ENCODE measurements at regions not wholly inside any gene's neighbourhood (a gene's known extent, or its start where the extent isn't known, plus 50 kb on each side); places are given as distances from the start of the nearest gene placed in this dataset.
A peak's percentile ranks its signal among the peaks of the same experiment; 100 is the strongest.

DNA sequence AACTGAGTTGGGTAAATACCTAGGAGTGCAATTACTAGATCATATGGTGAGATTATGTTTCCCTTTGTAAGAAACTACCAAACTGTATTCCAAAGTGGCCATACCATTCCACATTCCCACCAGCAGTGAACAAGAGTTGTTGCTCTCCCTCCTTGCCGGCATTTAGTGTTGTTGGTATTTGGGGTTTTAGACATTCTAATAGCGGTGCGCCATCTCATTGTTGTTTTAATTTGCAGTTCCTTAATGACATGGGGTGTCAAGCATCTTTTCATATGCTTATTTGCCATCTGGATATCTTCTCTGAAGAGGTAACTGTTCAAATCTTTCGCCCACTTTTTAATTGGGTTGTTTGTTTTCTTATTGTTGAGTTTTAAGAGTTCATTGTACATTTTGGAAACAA lies 164.2 kb upstream of the LHX1 start:
- Histone ChIP-seq H3K9me3 (ENCODE audit: insufficient read depth, low read depth, low read length) (no peaks in the 10 kb centered on the region), H3K36me3 (ENCODE audit: insufficient read depth, low read depth, low read length) (no peaks in the 10 kb centered on the region), H3K4me3 (ENCODE audit: low read length) (peak overlapping the region; percentile 24), H3K9ac (ENCODE audit: low read depth, low read length) (no peak overlapping the region), H3K4me1 (ENCODE audit: insufficient read depth, low read length) (peaks cover 28% of the 10 kb centered on the region), H3K27me3 (ENCODE audit: insufficient read depth, low read length) (peaks cover 7% of the 10 kb centered on the region), H3K27ac (ENCODE audit: low read length) (no peak overlapping the region)

DNA sequence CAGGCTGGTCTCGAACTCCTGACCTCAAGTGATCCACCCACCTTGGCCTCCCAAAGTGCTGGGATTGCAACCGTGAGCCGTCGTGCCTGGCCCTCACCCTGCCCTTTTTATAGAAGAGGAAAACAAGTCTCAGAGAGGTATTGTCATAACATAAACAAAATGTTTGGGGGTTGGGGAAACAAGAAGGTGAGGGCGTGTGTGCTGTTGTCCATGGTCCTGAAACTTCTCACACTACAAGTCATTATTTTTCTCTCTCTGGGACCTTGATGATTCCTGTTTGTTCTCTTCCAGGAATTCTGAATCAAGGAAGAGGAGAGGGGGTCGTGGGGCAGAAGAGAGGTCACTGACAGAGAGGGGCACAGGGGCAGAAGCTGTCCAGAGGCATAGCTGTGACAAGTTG lies 160.2 kb upstream of the LHX1 start:
- Histone ChIP-seq H3K9me3 (ENCODE audit: insufficient read depth, low read depth, low read length) (no peaks in the 10 kb centered on the region), H3K27ac (ENCODE audit: low read length) (no peak overlapping the region), H3K27me3 (ENCODE audit: insufficient read depth, low read length) (peaks cover 12% of the 10 kb centered on the region), H3K4me1 (ENCODE audit: insufficient read depth, low read length) (peaks cover 24% of the 10 kb centered on the region), H3K9ac (ENCODE audit: low read depth, low read length) (no peak overlapping the region), H3K36me3 (ENCODE audit: insufficient read depth, low read depth, low read length) (no peaks in the 10 kb centered on the region), H3K4me3 (ENCODE audit: low read length) (no peak overlapping the region)

GRCh38 chr17:36778448-36778847 lies 158.8 kb upstream of the LHX1 start:
- Histone ChIP-seq H3K9me3 (ENCODE audit: insufficient read depth, low read depth, low read length) (no peaks in the 10 kb centered on the region), H3K36me3 (ENCODE audit: insufficient read depth, low read depth, low read length) (no peaks in the 10 kb centered on the region), H3K4me3 (ENCODE audit: low read length) (no peak overlapping the region), H3K9ac (ENCODE audit: low read depth, low read length) (no peak overlapping the region), H3K27ac (ENCODE audit: low read length) (no peak overlapping the region), H3K27me3 (ENCODE audit: insufficient read depth, low read length) (peaks cover 12% of the 10 kb centered on the region; the same call in 1 of the 2 replicates), H3K4me1 (ENCODE audit: insufficient read depth, low read length) (peaks cover 13% of the 10 kb centered on the region)

GRCh38 chr17:36779550-36779949 lies 157.7 kb upstream of the LHX1 start:
- Histone ChIP-seq H3K27me3 (ENCODE audit: insufficient read depth, low read length) (peaks cover 5% of the 10 kb centered on the region; the same call in 1 of the 2 replicates), H3K36me3 (ENCODE audit: insufficient read depth, low read depth, low read length) (no peaks in the 10 kb centered on the region), H3K9ac (ENCODE audit: low read depth, low read length) (no peak overlapping the region), H3K4me1 (ENCODE audit: insufficient read depth, low read length) (peaks cover 4% of the 10 kb centered on the region; the same call in 1 of the 2 replicates), H3K4me3 (ENCODE audit: low read length) (no peak overlapping the region), H3K9me3 (ENCODE audit: insufficient read depth, low read depth, low read length) (no peaks in the 10 kb centered on the region), H3K27ac (ENCODE audit: low read length) (no peak overlapping the region)

- no peaks in the 10 kb centered on the region for H3K36me3 ChIP-seq (ENCODE audit: insufficient read depth, low read depth, low read length)
These were observed 152.6 kb upstream of the LHX1 start for GRCh38 chr17:36784633-36785032.

GRCh38 chr17:36786867-36787266 lies 150.4 kb upstream of the LHX1 start:
- Histone ChIP-seq H3K36me3 (ENCODE audit: insufficient read depth, low read depth, low read length) (no peaks in the 10 kb centered on the region), H3K4me1 (ENCODE audit: insufficient read depth, low read length) (peaks cover 6% of the 10 kb centered on the region; the same call in 1 of the 2 replicates), H3K9me3 (ENCODE audit: insufficient read depth, low read depth, low read length) (no peaks in the 10 kb centered on the region), H3K27ac (ENCODE audit: low read length) (no peak overlapping the region), H3K4me3 (ENCODE audit: low read length) (no peak overlapping the region), H3K27me3 (ENCODE audit: insufficient read depth, low read length) (0 out of 2 replicates have a peak, but pooled peaks cover 5% of the 10 kb centered on the region), H3K9ac (ENCODE audit: low read depth, low read length) (no peak overlapping the region)

More at GRCh38 chr17:36784633-36785032, 152.6 kb upstream of the LHX1 start:
- no peaks in the 10 kb centered on the region for H3K4me1 ChIP-seq (ENCODE audit: insufficient read depth, low read length)
- H3K27ac ChIP-seq (ENCODE audit: low read length), result no peak overlapping the region
- H3K9ac ChIP-seq (ENCODE audit: low read depth, low read length), result no peak overlapping the region
- no peak overlapping the region for H3K4me3 ChIP-seq (ENCODE audit: low read length)
- H3K27me3 ChIP-seq (ENCODE audit: insufficient read depth, low read length), result no peaks in the 10 kb centered on the region; the same call in 1 of the 2 replicates
- no peaks in the 10 kb centered on the region for H3K9me3 ChIP-seq (ENCODE audit: insufficient read depth, low read depth, low read length)

DNA sequence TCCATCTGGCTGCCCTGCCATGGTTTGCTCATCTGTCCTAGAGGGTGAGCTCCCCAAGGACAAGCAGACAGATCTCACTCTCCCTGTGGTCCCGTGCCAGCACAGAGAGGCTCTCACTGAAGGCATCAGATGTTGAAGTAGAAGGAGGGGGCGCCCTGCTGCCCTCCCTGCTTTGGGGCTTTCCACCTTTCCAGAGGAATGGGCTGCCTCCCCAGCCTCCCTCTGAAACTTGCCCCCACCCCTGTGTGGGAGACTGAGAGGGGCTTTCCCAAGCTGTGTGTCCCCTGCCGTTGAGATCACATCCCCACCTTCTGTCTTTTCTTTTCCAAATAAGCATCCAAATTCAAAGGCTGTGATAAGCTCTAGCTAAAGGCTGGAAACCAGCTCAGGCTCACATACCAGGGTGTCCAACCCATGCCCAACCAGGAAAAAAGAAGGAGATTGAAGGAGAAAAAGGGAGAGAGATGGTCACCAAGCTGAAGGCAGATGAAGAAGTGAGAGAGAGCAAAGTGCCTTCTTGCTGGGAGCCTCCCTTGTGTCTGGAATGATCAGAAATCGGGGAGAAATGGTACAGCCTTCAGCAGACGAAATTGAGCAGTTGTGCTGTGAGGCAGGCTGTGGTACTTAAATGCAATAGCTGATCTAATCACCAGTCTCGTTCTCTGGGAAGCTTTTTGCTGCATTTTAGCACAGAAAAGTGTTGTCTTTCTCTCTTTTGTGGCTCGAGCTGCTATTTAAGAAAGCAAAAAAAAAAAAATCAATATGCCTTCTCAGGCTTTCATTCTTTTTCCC lies 145.9 kb upstream of the LHX1 start:
- 0 out of 2 replicates have a peak, but pooled peaks cover 5% of the 10 kb centered on the region for H3K27me3 ChIP-seq (ENCODE audit: insufficient read depth, low read length)
- peaks cover 12% of the 10 kb centered on the region; the same call in 1 of the 2 replicates for H3K4me1 ChIP-seq (ENCODE audit: insufficient read depth, low read length)
- no peaks in the 10 kb centered on the region for H3K36me3 ChIP-seq (ENCODE audit: insufficient read depth, low read depth, low read length)
- H3K27ac ChIP-seq (ENCODE audit: low read length), result no peak overlapping the region
- H3K4me3 ChIP-seq (ENCODE audit: low read length), result peak overlapping the region; percentile 13; the same call in 1 of the 2 replicates
- H3K9ac ChIP-seq (ENCODE audit: low read depth, low read length), result peak overlapping the region; percentile 22; the same call in 1 of the 2 replicates
- no peaks in the 10 kb centered on the region for H3K9me3 ChIP-seq (ENCODE audit: insufficient read depth, low read depth, low read length)

- H3K27me3 ChIP-seq (ENCODE audit: insufficient read depth, low read length), result 0 out of 2 replicates have a peak, but pooled peaks cover 5% of the 10 kb centered on the region
These were observed 145.3 kb upstream of the LHX1 start for GRCh38 chr17:36791942-36792475.

DNA sequence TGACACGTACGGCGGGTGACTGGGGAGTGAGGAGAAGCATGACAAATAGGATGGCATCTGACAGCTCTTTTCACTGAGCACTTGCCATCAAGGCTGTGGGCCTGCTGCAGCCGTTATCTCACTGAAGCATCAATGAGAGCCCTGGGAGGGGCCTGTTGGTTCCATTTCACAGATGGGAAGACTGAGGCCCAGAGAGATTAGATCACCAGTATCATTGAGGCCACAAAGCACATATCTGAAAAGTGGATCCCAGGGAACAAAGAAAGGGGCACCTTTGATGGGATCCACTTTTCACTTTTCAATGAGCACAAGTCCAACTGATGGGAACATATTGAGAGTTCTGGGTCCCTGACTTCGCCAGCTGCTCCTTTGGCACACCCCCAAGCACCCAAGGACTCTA lies 144.4 kb upstream of the LHX1 start:
- no peak overlapping the region for H3K27ac ChIP-seq (ENCODE audit: low read length)
- no peak overlapping the region for H3K9ac ChIP-seq (ENCODE audit: low read depth, low read length)
- H3K4me1 ChIP-seq (ENCODE audit: insufficient read depth, low read length), result peaks cover 12% of the 10 kb centered on the region; the same call in 1 of the 2 replicates
- no peaks in the 10 kb centered on the region for H3K36me3 ChIP-seq (ENCODE audit: insufficient read depth, low read depth, low read length)
- H3K9me3 ChIP-seq (ENCODE audit: insufficient read depth, low read depth, low read length), result no peaks in the 10 kb centered on the region
- 0 out of 2 replicates have a peak, but pooled peaks cover 5% of the 10 kb centered on the region for H3K27me3 ChIP-seq (ENCODE audit: insufficient read depth, low read length)
- H3K4me3 ChIP-seq (ENCODE audit: low read length), result no peak overlapping the region

More at GRCh38 chr17:36791942-36792475, 145.3 kb upstream of the LHX1 start:
- no peaks in the 10 kb centered on the region for H3K9me3 ChIP-seq (ENCODE audit: insufficient read depth, low read depth, low read length)
- peaks cover 12% of the 10 kb centered on the region; the same call in 1 of the 2 replicates for H3K4me1 ChIP-seq (ENCODE audit: insufficient read depth, low read length)
- H3K9ac ChIP-seq (ENCODE audit: low read depth, low read length), result peak overlapping the region; percentile 22; the same call in 1 of the 2 replicates
- peak overlapping the region; percentile 13; the same call in 1 of the 2 replicates for H3K4me3 ChIP-seq (ENCODE audit: low read length)
- no peaks in the 10 kb centered on the region for H3K36me3 ChIP-seq (ENCODE audit: insufficient read depth, low read depth, low read length)
- H3K27ac ChIP-seq (ENCODE audit: low read length), result no peak overlapping the region

GRCh38 chr17:36793976-36794375 lies 143.3 kb upstream of the LHX1 start:
- Histone ChIP-seq H3K36me3 (ENCODE audit: insufficient read depth, low read depth, low read length) (no peaks in the 10 kb centered on the region), H3K9ac (ENCODE audit: low read depth, low read length) (no peak overlapping the region), H3K27ac (ENCODE audit: low read length) (no peak overlapping the region), H3K27me3 (ENCODE audit: insufficient read depth, low read length) (0 out of 2 replicates have a peak, but pooled peaks cover 5% of the 10 kb centered on the region), H3K9me3 (ENCODE audit: insufficient read depth, low read depth, low read length) (no peaks in the 10 kb centered on the region), H3K4me1 (ENCODE audit: insufficient read depth, low read length) (peaks cover 12% of the 10 kb centered on the region; the same call in 1 of the 2 replicates), H3K4me3 (ENCODE audit: low read length) (no peak overlapping the region)

GRCh38 chr17:36807496-36808179 lies 129.6 kb upstream of the LHX1 start:
- Histone ChIP-seq H3K9me3 (ENCODE audit: insufficient read depth, low read depth, low read length) (no peaks in the 10 kb centered on the region), H3K36me3 (ENCODE audit: insufficient read depth, low read depth, low read length) (no peaks in the 10 kb centered on the region), H3K27me3 (ENCODE audit: insufficient read depth, low read length) (peaks cover 74% of the 10 kb centered on the region), H3K9ac (ENCODE audit: low read depth, low read length) (peak overlapping the region; percentile 75; the same call in 1 of the 2 replicates), H3K27ac (ENCODE audit: low read length) (no peak overlapping the region), H3K4me3 (ENCODE audit: low read length) (peak overlapping the region; percentile 83), H3K4me1 (ENCODE audit: insufficient read depth, low read length) (no peaks in the 10 kb centered on the region; the same call in 1 of the 2 replicates)

Measured in iPS-20b (cell line).